ENCODE measurements at regions not wholly inside any gene's neighbourhood (a gene's known extent, or its start where the extent isn't known, plus 50 kb on each side); places are given as distances from the start of the nearest gene placed in this dataset.

DNA sequence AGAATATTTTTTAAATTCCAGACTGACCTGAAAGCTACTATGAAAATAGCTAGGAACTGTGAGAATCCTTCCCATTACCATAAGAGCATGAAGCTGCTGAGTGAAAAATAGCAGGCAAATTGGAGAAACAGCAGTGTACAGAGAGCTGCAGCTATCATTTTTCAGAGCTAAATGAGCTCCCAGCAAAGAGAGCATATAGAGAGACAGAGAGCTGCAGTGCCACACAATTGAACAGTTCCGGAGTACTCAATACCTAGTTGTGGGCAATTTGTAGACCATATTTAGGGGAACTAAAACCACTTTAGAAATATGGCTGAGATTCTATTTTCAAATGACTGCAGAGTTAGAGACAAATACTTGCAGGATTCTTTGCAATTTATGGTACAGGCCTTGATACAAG lies 645.3 kb downstream of the STK39 start:
- Histone ChIP-seq H3K27me3 (replicated peaks) (no peaks in the 10 kb centered on the region), H3K4me3 (ENCODE audit: low read depth, low read length) (no peak overlapping the region), H3K27ac (no peak overlapping the region), H3K36me3 (replicated peaks) (no peaks in the 10 kb centered on the region)
- in situ Hi-C loops (cut with HindIII; ENCODE audit: low pct_ligation_motif_present, low sequenced_read_pairs) = no loop called here
- DNase-seq = no peak
- TF ChIP-seq, protein P1, sequence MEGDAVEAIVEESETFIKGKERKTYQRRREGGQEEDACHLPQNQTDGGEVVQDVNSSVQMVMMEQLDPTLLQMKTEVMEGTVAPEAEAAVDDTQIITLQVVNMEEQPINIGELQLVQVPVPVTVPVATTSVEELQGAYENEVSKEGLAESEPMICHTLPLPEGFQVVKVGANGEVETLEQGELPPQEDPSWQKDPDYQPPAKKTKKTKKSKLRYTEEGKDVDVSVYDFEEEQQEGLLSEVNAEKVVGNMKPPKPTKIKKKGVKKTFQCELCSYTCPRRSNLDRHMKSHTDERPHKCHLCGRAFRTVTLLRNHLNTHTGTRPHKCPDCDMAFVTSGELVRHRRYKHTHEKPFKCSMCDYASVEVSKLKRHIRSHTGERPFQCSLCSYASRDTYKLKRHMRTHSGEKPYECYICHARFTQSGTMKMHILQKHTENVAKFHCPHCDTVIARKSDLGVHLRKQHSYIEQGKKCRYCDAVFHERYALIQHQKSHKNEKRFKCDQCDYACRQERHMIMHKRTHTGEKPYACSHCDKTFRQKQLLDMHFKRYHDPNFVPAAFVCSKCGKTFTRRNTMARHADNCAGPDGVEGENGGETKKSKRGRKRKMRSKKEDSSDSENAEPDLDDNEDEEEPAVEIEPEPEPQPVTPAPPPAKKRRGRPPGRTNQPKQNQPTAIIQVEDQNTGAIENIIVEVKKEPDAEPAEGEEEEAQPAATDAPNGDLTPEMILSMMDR (IDR thresholded peaks at IDR 0.05; ENCODE audit: low read depth, low read length, missing control alignments) = no peak

DNA sequence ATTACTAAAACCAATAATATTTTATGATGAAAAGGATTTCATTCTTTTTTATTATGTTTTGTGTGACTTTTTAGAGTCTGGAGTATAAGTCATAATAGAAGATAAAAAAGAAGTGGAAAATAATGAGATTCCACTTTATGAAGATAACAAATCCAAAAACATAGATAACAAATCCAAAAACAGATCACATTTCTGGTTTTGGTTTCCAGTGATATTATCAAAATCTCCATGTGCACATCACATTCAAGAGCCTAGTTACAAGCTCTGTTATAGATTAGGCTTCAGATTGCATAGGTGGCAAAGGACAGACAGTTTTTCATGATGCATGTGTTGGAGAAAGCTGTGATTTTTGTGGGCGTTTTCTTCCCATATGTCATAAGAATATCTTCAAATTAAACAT lies 648.2 kb downstream of the STK39 start:
- no peak overlapping the region for H3K27ac ChIP-seq
- in situ Hi-C loops (cut with HindIII; ENCODE audit: low pct_ligation_motif_present, low sequenced_read_pairs) = no loop called here

DNA sequence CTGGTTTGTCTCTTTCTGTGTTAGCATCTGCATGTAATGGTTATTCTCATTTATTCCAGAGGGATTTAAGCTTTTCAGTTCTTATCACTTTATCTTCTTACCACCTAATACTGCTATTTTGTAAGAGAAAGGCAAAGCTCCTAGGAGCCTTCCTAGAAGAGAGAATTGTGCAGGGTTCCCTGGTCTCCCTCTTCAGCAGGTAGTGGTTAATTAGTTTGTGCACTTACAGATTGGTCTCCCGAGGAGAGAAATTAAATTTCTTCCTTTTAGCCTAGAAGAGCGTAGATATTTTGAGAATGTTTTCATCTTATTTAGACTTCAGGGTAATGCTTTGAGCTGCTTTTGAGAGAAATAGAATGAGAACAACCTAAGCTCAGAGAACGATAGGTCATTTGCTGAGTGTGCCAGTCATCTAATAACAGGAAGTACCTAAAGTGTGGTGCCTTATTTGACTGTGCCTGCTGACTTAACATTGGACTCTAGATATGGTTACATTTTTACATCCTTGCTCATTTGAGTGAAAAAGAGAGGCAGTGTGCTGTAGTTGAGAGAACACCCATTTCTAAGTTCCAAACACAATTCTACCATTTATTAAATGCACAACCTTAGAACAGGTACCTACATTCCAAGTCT lies 651.4 kb downstream of the STK39 start:
- no peaks in the 10 kb centered on the region for H3K27me3 ChIP-seq (replicated peaks)
- TF ChIP-seq, protein P1 (IDR thresholded peaks at IDR 0.05; ENCODE audit: low read depth, low read length, missing control alignments) = no peak
- H3K4me3 ChIP-seq (ENCODE audit: low read depth, low read length) = no peak overlapping the region
- H3K36me3 ChIP-seq (replicated peaks) = no peaks in the 10 kb centered on the region
- in situ Hi-C loops (cut with HindIII; ENCODE audit: low pct_ligation_motif_present, low sequenced_read_pairs) = no loop called here
- DNase-seq = no peak
- no peak overlapping the region for H3K27ac ChIP-seq

More for the DNA sequence above, 648.2 kb downstream of the STK39 start:
- Histone ChIP-seq H3K27me3 (replicated peaks) (no peaks in the 10 kb centered on the region), H3K36me3 (replicated peaks) (no peaks in the 10 kb centered on the region), H3K4me3 (ENCODE audit: low read depth, low read length) (no peak overlapping the region)
- TF ChIP-seq, protein P1 (IDR thresholded peaks at IDR 0.05; ENCODE audit: low read depth, low read length, missing control alignments) = no peak
- DNase-seq = no peak

DNA sequence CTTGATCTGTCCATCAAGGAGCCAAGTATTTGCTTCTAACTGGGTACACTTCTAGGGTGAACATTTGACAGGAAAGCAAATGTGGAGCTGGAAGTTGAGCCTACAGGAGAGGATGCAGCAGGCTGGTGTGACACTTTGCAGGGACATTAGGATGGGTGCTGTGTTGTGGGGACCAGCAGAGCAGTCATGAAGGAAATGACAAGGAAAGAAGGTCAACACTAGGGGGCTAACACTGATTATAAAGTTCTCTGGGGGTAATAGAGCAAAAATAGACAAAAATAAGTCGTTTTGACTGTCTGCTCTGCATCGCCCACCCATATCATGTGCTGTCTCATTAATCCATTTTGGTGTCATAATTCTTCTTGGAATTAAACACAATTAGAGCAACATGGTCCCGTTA lies 652.4 kb downstream of the STK39 start:
- Histone ChIP-seq H3K27me3 (replicated peaks) (no peaks in the 10 kb centered on the region), H3K36me3 (replicated peaks) (no peaks in the 10 kb centered on the region), H3K4me3 (ENCODE audit: low read depth, low read length) (no peak overlapping the region), H3K27ac (no peak overlapping the region)
- in situ Hi-C loops (cut with HindIII; ENCODE audit: low pct_ligation_motif_present, low sequenced_read_pairs) = no loop called here
- TF ChIP-seq, protein P1 (IDR thresholded peaks at IDR 0.05; ENCODE audit: low read depth, low read length, missing control alignments) = no peak
- no peak for DNase-seq

DNA sequence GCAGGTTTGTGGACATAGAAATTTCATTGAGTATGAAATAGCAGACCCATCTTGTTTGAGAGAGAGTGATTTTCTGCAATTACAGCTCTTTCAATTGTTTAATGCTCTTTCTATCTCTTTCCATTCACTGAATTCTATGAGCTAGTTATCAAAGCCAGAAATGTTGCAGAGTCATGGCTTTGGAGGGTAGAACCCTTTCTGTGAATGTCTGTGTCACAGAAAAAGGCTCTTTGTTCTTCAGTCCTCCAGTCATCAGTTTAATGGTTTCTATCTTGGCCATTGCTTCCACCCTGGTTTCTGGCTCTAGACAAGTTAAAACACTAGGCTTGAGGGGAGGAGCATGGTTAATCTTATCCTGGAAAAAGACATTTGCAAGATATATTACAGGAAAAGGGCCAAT lies 655.0 kb downstream of the STK39 start:
- no peak overlapping the region for H3K4me3 ChIP-seq (ENCODE audit: low read depth, low read length)
- TF ChIP-seq, protein P1 (IDR thresholded peaks at IDR 0.05; ENCODE audit: low read depth, low read length, missing control alignments) = no peak
- H3K27ac ChIP-seq = no peak overlapping the region
- in situ Hi-C loops (cut with HindIII; ENCODE audit: low pct_ligation_motif_present, low sequenced_read_pairs) = no loop called here
- DNase-seq = no peak
- H3K27me3 ChIP-seq (replicated peaks) = no peaks in the 10 kb centered on the region
- no peaks in the 10 kb centered on the region for H3K36me3 ChIP-seq (replicated peaks)

DNA sequence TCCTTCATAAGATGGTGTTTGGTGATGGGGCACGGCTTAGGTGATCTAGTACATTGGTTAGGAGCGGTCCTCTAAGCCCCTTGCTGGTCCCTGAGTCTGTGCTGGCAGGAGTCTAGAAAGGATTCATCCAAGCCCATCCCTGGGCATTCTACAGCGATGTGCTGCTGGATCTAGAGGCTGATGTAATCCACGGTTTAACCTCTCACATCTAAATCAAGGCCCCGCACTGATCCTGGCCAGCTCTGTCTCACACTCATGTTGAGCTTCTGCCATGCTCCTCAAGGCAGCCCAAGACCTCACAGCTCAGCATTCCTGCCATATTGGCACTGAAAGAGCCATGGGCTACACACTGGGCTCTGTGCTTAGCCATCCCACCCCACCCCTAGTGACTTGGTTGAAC lies 664.8 kb downstream of the STK39 start:
- in situ Hi-C loops (cut with HindIII; ENCODE audit: low pct_ligation_motif_present, low sequenced_read_pairs) = no loop called here
- DNase-seq = no peak

More for the DNA sequence above, 664.8 kb downstream of the STK39 start:
- H3K27ac ChIP-seq = no peak overlapping the region
- H3K4me3 ChIP-seq (ENCODE audit: low read depth, low read length) = no peak overlapping the region
- H3K36me3 ChIP-seq (replicated peaks) = no peaks in the 10 kb centered on the region
- no peaks in the 10 kb centered on the region for H3K27me3 ChIP-seq (replicated peaks)
- TF ChIP-seq, protein P1 (IDR thresholded peaks at IDR 0.05; ENCODE audit: low read depth, low read length, missing control alignments) = no peak
